Heart right ventricle (tissue), 16 donors: ENCODE measurements at regions not wholly inside any gene's neighbourhood (a gene's known extent, or its start where the extent isn't known, plus 50 kb on each side); places are given as distances from the start of the nearest gene placed in this dataset.
A peak's percentile ranks its signal among the peaks of the same experiment; 100 is the strongest.
"Not testable (repeated sequence)": the region's sequence is repeated elsewhere in the genome, so short reads cannot be mapped to it uniquely, and the experiment has no call there.

Experiments used
- ATAC-seq, 8 donors: fragments of 200-7000 bp; cut with Tn5 transposase; one replicate each; pipeline ENCODE4 v1.9.1; 2020; ENCODE audit warnings: mild to moderate bottlenecking in 8 of 8, moderate library complexity in 8 of 8, moderate number of reproducible peaks in 1 of 8
- DNase-seq, 2 donors: peaks; one replicate each; pipeline ENCODE4 v3.0.0-alpha.2; 2020
- H3K27ac ChIP-seq, 10 donors: fragments of 200-600 bp; sonication (generic) in 2 of 10; one replicate each; pipeline versions ENCODE4 v1.5.0 to v1.8.0; 2020 to 2022; ENCODE audit warnings: mild to moderate bottlenecking in 3 of 10
- H3K27me3 ChIP-seq, 7 donors: fragments of 200-600 bp; one replicate each; pipeline ENCODE4 v1.8.0; 2021 to 2022; ENCODE audit warnings: mild to moderate bottlenecking in 2 of 7
- H3K36me3 ChIP-seq, 9 donors: fragments of 200-600 bp; sonication (generic) in 1 of 9; one replicate each; pipeline versions ENCODE4 v1.5.0 to v1.8.0; 2020 to 2022; ENCODE audit warnings: mild to moderate bottlenecking in 2 of 9
- H3K4me1 ChIP-seq, 9 donors: fragments of 200-600 bp; sonication (generic) in 1 of 9; one replicate each; pipeline versions ENCODE4 v1.5.0 to v1.8.0; 2020 to 2022; ENCODE audit warnings: mild to moderate bottlenecking in 4 of 9
- H3K4me3 ChIP-seq, 10 donors: fragments of 200-600 bp; sonication (generic) in 2 of 10; one replicate each; pipeline versions ENCODE4 v1.5.0 to v1.8.0; 2020 to 2022; ENCODE audit warnings: mild to moderate bottlenecking in 7 of 10, moderate library complexity in 2 of 10
- H3K9me3 ChIP-seq, 11 donors: fragments of 200-600 bp in 10 of 11; sonication (generic) in 2 of 11; one replicate each; pipeline versions ENCODE4 v1.5.0 to v1.8.0; 2013 to 2022; ENCODE audit warnings: mild to moderate bottlenecking in 2 of 11, control low read depth in 1 of 11, moderate library complexity in 1 of 11
- WGBS, 2 donors: extraction: QIAGEN DNeasy Blood & Tissue Kit; methylation state at CpG; one replicate each; pipeline ENCODE4 v1.1.7; 2013; ENCODE audit warnings: inconsistent platforms in 1 of 2; 5-methylcytosine and 5-hydroxymethylcytosine counted together
- intact Hi-C, 10 donors: fragments of 100-400 bp; cut with DNase I; formaldehyde crosslinking; loops; one replicate each; pipeline versions ENCODE4 v1.11.1 to v1.14.2; 2022
- donor health status: Arrhythmogenic right ventricular cardiomyopathy.
- donor health status: ischemic (EF 13 %, LVEDD 7.1; RV severe dilation, severe dysfunction).
- donor health status: healthy with polysubstance abuse.
- donor health status: DM: no; HTN: yes; CAD: no.
- donor health status: DM: no; HTN: no; CAD: no.
- donor health status: ischemic (EF 25% LVEDD 6.9; RV normal size, moderate dysfunction).
- donor health status: ischemic (EF 25% LVEDD 5.7; RV mildly dilated, moderate dysfunction).
- donor health status: healthy.
- donor health status: DM: yes; HTN: yes; CAD: no.
- donor health status: Ischemic cardiomyopathy.
- donor health status: ischemic (EF 35%, LVEDD 5.7; RV mildly dilated, moderate dysfunction).
- donor health status: nonischemic (EF 11% LVEDD 7.7; RV severe dilation, severe dysfunction).
- donor health status: DM: yes; HTN: yes; CAD: no.
- donor health status: PGD.
- donor health status: ischemic (EF 29% LVEDD 5.4; RV normal size, mild dysfunction).
- donor health status: nonischemic (EF 23%, LVEDD 6.1; RV moderate dilation, normal function).

DNA sequence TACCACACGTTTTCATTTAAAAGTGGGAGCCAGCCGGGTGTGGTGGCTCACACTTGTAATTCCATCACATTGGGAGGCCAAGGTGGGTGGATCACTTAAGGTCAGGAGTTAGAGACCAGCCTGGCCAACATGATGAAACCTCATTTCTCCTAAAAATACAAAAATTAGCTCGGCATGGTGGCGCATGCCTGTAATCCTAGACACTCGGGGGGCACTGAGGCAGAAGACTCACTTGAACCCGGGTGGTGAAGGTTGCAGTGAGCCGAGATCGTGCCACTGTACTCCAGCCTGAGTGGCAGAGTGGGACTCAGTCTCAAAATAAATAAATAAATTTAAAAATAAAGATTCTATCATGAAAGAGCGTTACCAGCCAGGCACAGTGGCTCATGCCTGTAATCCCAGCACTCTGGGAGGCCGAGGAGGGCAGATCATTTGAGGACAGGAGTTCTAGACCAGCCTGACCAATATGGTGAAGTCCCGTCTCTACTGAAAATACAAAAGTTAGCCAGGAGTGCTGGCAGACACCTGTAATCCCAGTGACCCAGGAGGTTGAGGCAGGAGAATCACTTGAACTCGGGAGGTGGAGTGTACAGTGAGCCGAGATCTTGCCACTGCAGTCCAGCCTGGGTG is 135.4 kb upstream of the TPTE start:
- H3K9me3 ChIP-seq: peaks cover 0 to 79% (median 20%) of the 10 kb centered on the region in 11 donors
- H3K36me3 ChIP-seq, H3K4me1 ChIP-seq, H3K27ac ChIP-seq, H3K27me3 ChIP-seq, intact Hi-C loops, H3K4me3 ChIP-seq, DNase-seq: not testable (repeated sequence)
- 59 to 66% methylated on average over 13 of the region's 13 CpGs for WGBS, 2 donors
- peak in 1 of 8 donors; percentile 15 for ATAC-seq

GRCh38 chr21:10387692-10388450 is 133.5 kb upstream of the TPTE start:
- 44% methylated on average over 3 of the region's 3 CpGs for WGBS, 2 donors
- intact Hi-C loops, H3K4me3 ChIP-seq, H3K27ac ChIP-seq, H3K27me3 ChIP-seq, DNase-seq, H3K4me1 ChIP-seq, ATAC-seq, H3K36me3 ChIP-seq: not testable (repeated sequence)
- H3K9me3 ChIP-seq: peaks cover 0 to 71% (median 23%) of the 10 kb centered on the region in 11 donors

- H3K27ac ChIP-seq, DNase-seq, H3K4me1 ChIP-seq, H3K27me3 ChIP-seq, ATAC-seq, H3K36me3 ChIP-seq, H3K4me3 ChIP-seq, intact Hi-C loops: not testable (repeated sequence)
- 57 to 63% methylated on average over 9 of the region's 9 CpGs for WGBS, 2 donors
- H3K9me3 ChIP-seq: peaks cover 0 to 67% (median 23%) of the 10 kb centered on the region in 11 donors
Measured at GRCh38 chr21:10388625-10389024, 132.8 kb upstream of the TPTE start.

GRCh38 chr21:10392301-10392700 is 129.1 kb upstream of the TPTE start:
- ATAC-seq: peak in 1 of 8 donors; percentile 6
- H3K36me3 ChIP-seq, H3K4me3 ChIP-seq, DNase-seq, intact Hi-C loops, H3K27ac ChIP-seq, H3K4me1 ChIP-seq, H3K27me3 ChIP-seq: not testable (repeated sequence)
- peaks cover 0 to 66% (median 11%) of the 10 kb centered on the region in 11 donors for H3K9me3 ChIP-seq
- WGBS, 2 donors: no CpG with 5 or more reads among the region's 1 CpG

GRCh38 chr21:10395963-10396362 is 125.4 kb upstream of the TPTE start:
- H3K27ac ChIP-seq, H3K27me3 ChIP-seq, intact Hi-C loops, ATAC-seq, H3K36me3 ChIP-seq, H3K4me3 ChIP-seq, DNase-seq, H3K4me1 ChIP-seq: not testable (repeated sequence)
- peaks cover 0 to 70% (median 3%) of the 10 kb centered on the region in 11 donors for H3K9me3 ChIP-seq
- WGBS, 2 donors: 24 to 64% methylated on average over 1 of the region's 1 CpG

GRCh38 chr21:10397495-10397915 is 123.9 kb upstream of the TPTE start:
- 67 to 73% methylated on average over 13 of the region's 13 CpGs for WGBS, 2 donors
- H3K9me3 ChIP-seq: peaks cover 0 to 74% (median 4%) of the 10 kb centered on the region in 11 donors
- peak in 4 of 8 donors; percentile 4 to 28 (median 6) for ATAC-seq
- DNase-seq, H3K27ac ChIP-seq, H3K4me3 ChIP-seq, H3K4me1 ChIP-seq, H3K27me3 ChIP-seq, intact Hi-C loops, H3K36me3 ChIP-seq: not testable (repeated sequence)

DNA sequence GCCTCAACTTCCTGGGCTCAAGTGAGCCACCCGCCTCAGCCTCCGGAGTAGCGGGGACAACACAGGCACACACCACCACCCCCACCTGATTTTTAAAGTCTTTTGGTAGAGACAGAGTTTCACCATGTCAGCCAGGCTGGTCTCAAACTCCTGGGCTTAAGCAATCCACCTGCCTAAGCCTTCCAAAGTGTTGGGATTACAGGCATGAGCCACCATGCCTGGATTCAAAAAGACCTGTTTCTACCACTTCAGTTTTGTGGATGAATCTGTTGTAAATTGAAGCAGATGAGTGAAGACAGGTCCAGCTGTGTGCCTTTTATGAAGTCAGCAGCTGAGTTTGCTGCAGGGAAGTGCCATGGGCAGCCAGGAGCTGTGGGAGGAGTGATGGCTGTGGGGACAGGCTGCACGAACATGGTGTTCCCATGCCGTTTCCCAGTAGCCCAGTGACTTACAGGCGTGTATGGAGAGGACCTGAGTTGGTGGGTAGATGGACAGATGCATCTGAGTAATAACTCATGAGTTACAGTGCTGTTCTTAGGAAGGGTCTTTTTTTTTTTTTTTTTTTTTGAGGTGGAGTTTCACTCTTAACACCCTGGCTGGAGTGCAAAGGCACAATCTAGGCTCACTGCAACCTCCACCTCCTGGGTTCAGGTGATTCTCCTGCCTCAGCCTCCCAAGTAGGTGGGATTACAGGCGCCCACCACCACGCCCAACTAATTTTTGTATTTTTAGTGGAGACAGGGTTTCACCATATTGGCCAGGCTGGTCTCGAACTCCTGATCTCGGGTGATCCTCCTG is 122.5 kb upstream of the TPTE start:
- H3K27ac ChIP-seq, ATAC-seq, H3K36me3 ChIP-seq, H3K4me3 ChIP-seq, DNase-seq, H3K4me1 ChIP-seq, H3K27me3 ChIP-seq, intact Hi-C loops: not testable (repeated sequence)
- WGBS, 2 donors: 66 to 77% methylated on average over 8 of the region's 10 CpGs
- peaks cover 0 to 81% (median 11%) of the 10 kb centered on the region in 11 donors for H3K9me3 ChIP-seq

DNA sequence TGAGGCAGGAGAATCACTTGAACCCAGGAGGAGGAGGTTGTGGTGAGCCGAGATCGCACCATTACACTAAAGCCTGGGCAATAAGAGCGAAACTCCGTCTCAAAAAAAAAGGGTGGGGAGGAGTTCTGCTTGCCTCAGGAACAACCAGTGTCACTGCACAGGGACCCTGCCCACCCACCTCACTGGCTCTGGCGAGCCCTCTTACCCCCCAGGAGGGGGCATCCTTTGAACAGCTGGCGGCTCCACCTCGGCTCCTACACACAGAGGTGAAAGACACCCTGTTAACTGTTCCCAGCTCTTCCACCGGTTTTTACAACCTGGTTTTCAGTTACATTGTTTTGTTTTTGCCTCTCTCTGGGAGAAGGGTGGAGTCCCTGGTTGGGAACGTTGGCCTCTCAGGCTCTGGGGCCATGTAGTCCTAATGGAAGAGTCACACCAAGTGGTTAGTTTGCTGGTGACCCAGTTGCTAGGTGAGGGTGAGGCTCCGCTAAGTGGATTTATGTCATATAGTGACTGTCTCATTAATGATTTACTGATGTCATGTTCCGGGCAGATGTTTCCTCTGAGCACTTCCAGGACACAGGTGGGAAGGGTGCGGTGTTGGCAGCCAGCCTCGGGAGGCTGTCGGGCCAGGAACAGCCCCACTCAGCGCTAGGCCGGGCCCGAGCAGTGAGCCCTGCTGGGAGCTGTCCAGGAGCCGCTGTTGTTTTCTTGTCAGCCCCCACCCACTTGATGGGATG is 120.6 kb upstream of the TPTE start:
- WGBS, 2 donors: 71 to 76% methylated on average over 18 of the region's 18 CpGs
- H3K4me1 ChIP-seq, H3K4me3 ChIP-seq, DNase-seq, intact Hi-C loops, H3K27me3 ChIP-seq, H3K36me3 ChIP-seq, H3K27ac ChIP-seq: not testable (repeated sequence)
- peak in 6 of 8 donors; percentile 12 to 51 (median 32) for ATAC-seq
- H3K9me3 ChIP-seq: peaks cover 0 to 88% (median 13%) of the 10 kb centered on the region in 11 donors

DNA sequence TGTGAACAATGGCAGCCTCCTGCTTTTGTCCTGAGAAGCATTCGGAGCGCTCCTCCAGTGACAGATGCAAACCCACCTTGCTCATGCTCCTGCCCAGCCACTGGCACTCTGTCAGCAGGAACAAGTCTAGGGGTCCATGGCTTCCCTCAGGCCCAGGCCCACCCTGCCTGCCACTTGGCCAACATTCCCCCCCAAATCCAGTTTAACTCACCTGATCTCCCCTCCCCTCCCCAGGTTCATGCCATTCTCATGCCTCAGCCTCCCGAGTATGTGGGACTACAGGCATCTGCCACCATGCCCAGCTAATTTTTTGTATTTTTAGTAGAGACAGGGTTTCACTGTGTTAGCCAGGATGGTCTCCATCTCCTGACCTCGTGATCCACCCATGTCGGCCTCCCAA is 118.9 kb upstream of the TPTE start:
- peak in 2 of 8 donors; percentile 20 to 22 for ATAC-seq
- DNase-seq, intact Hi-C loops, H3K27me3 ChIP-seq, H3K27ac ChIP-seq, H3K36me3 ChIP-seq, H3K4me3 ChIP-seq, H3K4me1 ChIP-seq: not testable (repeated sequence)
- whole genome bisulfite sequencing, 2 donors: 69 to 74% methylated on average over 5 of the region's 5 CpGs
- peaks cover 0 to 86% (median 13%) of the 10 kb centered on the region in 11 donors for H3K9me3 ChIP-seq

DNA sequence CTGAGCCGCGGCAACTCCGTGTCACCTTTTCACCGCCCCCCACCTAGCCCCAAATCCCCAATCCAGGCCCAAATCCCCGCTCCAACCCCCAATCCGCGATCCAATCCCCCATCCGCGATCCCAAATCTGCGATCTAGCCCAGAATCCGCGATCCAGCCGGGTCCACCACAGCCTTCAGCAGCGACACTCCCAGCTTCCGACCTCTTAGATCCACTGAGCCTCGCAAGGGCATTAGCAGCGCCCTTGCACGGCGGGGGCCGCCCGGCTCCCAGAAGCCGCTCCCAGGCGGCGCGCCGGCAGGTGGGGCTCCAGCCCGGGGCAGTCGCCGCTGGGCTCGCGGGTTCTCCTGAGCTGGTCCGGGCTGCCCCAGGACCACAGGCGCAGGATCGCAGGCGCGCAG is 116.1 kb upstream of the TPTE start:
- intact Hi-C loops, H3K27ac ChIP-seq, H3K4me1 ChIP-seq, H3K36me3 ChIP-seq, DNase-seq, H3K4me3 ChIP-seq, H3K27me3 ChIP-seq, ATAC-seq: not testable (repeated sequence)
- 68 to 69% methylated on average over 36 of the region's 36 CpGs for WGBS, 2 donors
- peaks cover 0 to 85% (median 13%) of the 10 kb centered on the region in 11 donors for H3K9me3 ChIP-seq
